Ishikawa (cell line): ENCODE measurements at regions not wholly inside any gene's neighbourhood (a gene's known extent, or its start where the extent isn't known, plus 50 kb on each side); places are given as distances from the start of the nearest gene placed in this dataset.

Experiments used
- CEBPB ChIP-seq: IDR thresholded peaks from 2 replicates; pipeline ENCODE4 v1.6.1; 2012
- CREB1 ChIP-seq: IDR thresholded peaks from 2 replicates; pipeline ENCODE4 v1.6.1; 2012; ENCODE audit warnings: low read depth
- EGR1 ChIP-seq: IDR thresholded peaks from 2 replicates; pipeline ENCODE4 v1.6.1; 2012
- EP300 ChIP-seq: IDR thresholded peaks from 2 replicates; pipeline ENCODE4 v1.6.1; 2012; ENCODE audit warnings: borderline replicate concordance
- FOXM1 ChIP-seq: IDR thresholded peaks from 2 replicates; pipeline ENCODE4 v1.6.1; 2012; ENCODE audit warnings: low read depth, borderline replicate concordance
- NFIC ChIP-seq: IDR thresholded peaks from 2 replicates; pipeline ENCODE4 v1.6.1; 2012
- RAD21 ChIP-seq: IDR thresholded peaks from 2 replicates; pipeline ENCODE4 v1.6.1; 2012; ENCODE audit warnings: low read depth
- TAF1 ChIP-seq: IDR thresholded peaks from 2 replicates; pipeline ENCODE4 v1.6.1; 2012; ENCODE audit warnings: low read depth, mild to moderate bottlenecking
- TCF12 ChIP-seq: IDR thresholded peaks from 2 replicates; pipeline ENCODE4 v1.6.1; 2012; ENCODE audit warnings: low read depth
- TEAD4 ChIP-seq: IDR thresholded peaks from 2 replicates; pipeline ENCODE4 v1.6.1; 2012
- YY1 ChIP-seq: IDR thresholded peaks from 2 replicates; pipeline ENCODE4 v1.6.1; 2012; ENCODE audit warnings: low read depth
- ZBTB7A ChIP-seq: IDR thresholded peaks from 2 replicates; pipeline ENCODE4 v1.6.1; 2012; ENCODE audit warnings: low read depth
- TF ChIP-seq, protein P1 (sequence below): IDR thresholded peaks from 2 replicates; pipeline ENCODE4 v1.6.1; 2012
- TF ChIP-seq, protein P2 (sequence below): IDR thresholded peaks from 2 replicates; pipeline ENCODE4 v1.6.1; 2012; ENCODE audit warnings: low read depth, mild to moderate bottlenecking
- TF ChIP-seq, protein P3 (sequence below): IDR thresholded peaks from 2 replicates; pipeline ENCODE4 v1.6.1; 2012

DNA sequence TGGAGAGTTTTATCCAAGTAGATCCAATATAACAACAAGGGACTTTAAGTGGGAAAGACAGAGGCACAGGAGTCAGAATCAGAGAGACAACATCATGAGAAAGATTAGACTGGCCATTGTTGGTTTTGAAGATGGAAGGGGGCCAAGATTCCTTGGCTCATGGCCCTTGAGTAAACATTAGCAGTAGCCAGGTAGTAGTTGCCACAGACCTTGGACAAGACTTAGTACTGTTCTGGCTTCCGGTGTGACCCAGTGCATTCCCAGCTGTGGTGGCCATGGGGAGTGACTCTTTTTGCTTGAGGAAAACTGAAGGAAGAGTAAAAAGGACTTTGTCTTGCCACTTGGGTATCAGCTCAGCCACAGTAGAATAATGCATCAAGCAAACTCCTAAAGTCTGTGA lies 462.2 kb upstream of the CPXCR1 start:
- TF ChIP-seq EP300 (0 out of 2 replicates have a peak, but pooled peaks have one; percentile 29), TAF1 (no peak), NFIC (peak; percentile 59; the same call in 1 of the 2 replicates)

DNA sequence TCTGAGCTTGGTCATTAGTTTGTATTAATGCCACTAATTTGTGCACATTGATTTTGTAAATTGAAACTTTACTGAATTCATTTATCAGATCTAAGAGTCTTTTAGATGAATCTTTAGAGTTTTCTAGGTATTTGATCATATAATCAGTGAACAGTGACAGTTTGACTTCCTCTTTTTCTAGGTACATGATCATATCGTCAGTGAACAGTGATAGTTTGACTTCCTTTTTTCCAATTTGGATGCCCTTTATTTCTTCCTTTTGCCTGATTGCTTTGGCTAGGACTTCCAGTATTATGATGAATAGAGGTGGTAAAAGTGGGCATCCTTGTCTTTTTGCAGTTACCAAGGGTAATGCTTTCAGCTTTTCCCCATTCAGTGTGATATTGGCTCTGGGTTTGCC lies 421.4 kb upstream of the CPXCR1 start:
- TF ChIP-seq EP300, result no peak
- TF ChIP-seq YY1, result no peak
- TF ChIP-seq, protein P1, sequence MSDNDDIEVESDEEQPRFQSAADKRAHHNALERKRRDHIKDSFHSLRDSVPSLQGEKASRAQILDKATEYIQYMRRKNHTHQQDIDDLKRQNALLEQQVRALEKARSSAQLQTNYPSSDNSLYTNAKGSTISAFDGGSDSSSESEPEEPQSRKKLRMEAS, result no peak
- TF ChIP-seq CEBPB, result no peak
- no peak for TF ChIP-seq TAF1
- TF ChIP-seq, protein P2, sequence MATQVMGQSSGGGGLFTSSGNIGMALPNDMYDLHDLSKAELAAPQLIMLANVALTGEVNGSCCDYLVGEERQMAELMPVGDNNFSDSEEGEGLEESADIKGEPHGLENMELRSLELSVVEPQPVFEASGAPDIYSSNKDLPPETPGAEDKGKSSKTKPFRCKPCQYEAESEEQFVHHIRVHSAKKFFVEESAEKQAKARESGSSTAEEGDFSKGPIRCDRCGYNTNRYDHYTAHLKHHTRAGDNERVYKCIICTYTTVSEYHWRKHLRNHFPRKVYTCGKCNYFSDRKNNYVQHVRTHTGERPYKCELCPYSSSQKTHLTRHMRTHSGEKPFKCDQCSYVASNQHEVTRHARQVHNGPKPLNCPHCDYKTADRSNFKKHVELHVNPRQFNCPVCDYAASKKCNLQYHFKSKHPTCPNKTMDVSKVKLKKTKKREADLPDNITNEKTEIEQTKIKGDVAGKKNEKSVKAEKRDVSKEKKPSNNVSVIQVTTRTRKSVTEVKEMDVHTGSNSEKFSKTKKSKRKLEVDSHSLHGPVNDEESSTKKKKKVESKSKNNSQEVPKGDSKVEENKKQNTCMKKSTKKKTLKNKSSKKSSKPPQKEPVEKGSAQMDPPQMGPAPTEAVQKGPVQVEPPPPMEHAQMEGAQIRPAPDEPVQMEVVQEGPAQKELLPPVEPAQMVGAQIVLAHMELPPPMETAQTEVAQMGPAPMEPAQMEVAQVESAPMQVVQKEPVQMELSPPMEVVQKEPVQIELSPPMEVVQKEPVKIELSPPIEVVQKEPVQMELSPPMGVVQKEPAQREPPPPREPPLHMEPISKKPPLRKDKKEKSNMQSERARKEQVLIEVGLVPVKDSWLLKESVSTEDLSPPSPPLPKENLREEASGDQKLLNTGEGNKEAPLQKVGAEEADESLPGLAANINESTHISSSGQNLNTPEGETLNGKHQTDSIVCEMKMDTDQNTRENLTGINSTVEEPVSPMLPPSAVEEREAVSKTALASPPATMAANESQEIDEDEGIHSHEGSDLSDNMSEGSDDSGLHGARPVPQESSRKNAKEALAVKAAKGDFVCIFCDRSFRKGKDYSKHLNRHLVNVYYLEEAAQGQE, result no peak

DNA sequence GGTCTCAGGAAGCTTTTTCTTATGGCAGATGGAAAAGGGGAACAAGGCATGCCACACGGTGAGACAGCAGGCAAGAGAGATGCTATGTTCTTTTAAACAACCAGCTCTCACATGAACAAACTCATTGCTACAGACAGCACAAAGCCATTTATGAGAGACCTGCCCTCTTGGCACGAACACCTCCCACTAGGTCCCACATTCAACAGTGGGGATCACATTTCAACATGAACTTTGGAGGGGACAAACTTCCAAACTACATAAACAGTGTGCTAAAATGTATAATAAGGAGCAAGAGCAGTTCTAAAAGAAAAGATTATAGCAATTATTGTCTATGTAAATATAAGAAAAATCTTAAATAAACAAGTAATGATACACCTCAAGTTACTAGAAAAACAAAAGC lies 391.8 kb upstream of the CPXCR1 start:
- TF ChIP-seq FOXM1, result no peak

DNA sequence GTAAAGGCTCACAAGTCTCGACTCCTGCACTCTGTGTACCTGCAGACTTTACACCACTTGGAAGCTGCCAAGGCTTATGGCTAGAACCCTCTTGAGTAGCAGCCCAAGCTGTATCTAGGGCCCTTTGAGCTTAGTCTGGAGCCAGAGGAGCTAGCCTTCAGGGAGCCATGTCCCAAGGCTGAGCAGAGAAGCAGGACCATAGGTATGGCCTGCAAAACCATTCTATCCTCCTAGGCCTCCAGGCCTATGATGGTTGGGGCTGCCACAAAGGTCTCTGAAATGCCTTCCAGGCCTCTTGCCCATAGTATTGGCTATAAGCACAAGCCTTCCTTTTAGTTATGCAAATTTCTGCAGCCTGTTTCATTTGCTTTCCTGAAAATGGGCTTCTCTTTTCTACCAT lies 380.7 kb upstream of the CPXCR1 start:
- TF ChIP-seq, protein P1, result no peak
- no peak for TF ChIP-seq CREB1
- no peak for TF ChIP-seq TAF1
- no peak for TF ChIP-seq TEAD4
- TF ChIP-seq YY1, result no peak
- TF ChIP-seq EP300, result no peak
- no peak for TF ChIP-seq ZBTB7A
- no peak for TF ChIP-seq EGR1
- TF ChIP-seq NFIC, result no peak
- TF ChIP-seq TCF12, result no peak
- TF ChIP-seq, protein P3, sequence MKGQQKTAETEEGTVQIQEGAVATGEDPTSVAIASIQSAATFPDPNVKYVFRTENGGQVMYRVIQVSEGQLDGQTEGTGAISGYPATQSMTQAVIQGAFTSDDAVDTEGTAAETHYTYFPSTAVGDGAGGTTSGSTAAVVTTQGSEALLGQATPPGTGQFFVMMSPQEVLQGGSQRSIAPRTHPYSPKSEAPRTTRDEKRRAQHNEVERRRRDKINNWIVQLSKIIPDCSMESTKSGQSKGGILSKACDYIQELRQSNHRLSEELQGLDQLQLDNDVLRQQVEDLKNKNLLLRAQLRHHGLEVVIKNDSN, result no peak
- no peak for TF ChIP-seq FOXM1
- TF ChIP-seq, protein P2, result no peak
- no peak for TF ChIP-seq RAD21
- TF ChIP-seq CEBPB, result no peak

DNA sequence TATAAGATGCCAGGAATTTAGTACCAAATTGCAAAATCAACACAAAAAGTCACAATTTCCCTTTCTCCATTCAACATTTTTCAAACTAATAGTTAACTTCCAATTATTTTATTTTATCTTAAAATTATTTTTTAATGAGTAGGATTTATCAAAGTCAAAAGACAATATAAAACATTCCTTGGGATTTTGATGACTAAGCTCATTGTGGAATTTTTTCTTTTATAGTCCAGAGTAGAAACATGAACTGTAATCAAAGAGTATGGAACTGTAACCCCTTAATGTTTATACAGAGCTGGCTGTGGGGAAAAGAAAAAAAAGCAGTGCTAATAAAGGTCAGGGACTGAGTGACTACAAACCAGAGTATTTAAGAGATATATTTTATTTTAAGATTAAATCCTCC lies 368.6 kb upstream of the CPXCR1 start:
- TF ChIP-seq TCF12 (no peak), TAF1 (no peak), ZBTB7A (no peak), TEAD4 (no peak), CREB1 (no peak), YY1 (no peak), RAD21 (no peak), FOXM1 (no peak), NFIC (no peak)
- TF ChIP-seq, protein P2, result no peak
- TF ChIP-seq, protein P1, result no peak
- TF ChIP-seq, protein P3, result no peak
